SU-DHL-6 (cell line): ENCODE measurements at regions not wholly inside any gene's neighbourhood (a gene's known extent, or its start where the extent isn't known, plus 50 kb on each side); places are given as distances from the start of the nearest gene placed in this dataset.

Experiments
- H2AFZ ChIP-seq: fragments of 200-600 bp; sonication (generic); 2 replicates; pipeline ENCODE4 v1.6.1; 2014; ENCODE audit warnings: low read depth, mild to moderate bottlenecking, moderate library complexity, mixed read lengths, antibody characterized with exemption, low read length; ENCODE audit not compliant: severe bottlenecking
- H3F3A ChIP-seq: fragments of 200-600 bp; shearing (Covaris generic); 2 replicates; pipeline ENCODE4 v1.6.0; 2016; ENCODE audit warnings: antibody characterized with exemption, mild to moderate bottlenecking; ENCODE audit not compliant: insufficient read depth
- H3K27ac ChIP-seq: fragments of 200-600 bp; sonication (generic); 2 replicates; pipeline ENCODE4 v1.5.1; 2016; ENCODE audit warnings: low read depth, mild to moderate bottlenecking, low read length, moderate library complexity, mixed read lengths
- H3K27me3 ChIP-seq: fragments of 200-600 bp; sonication (generic), shearing (Covaris generic); 2 replicates; pipeline ENCODE4 v1.6.0; 2014; ENCODE audit warnings: mild to moderate bottlenecking, low read length
- H3K36me3 ChIP-seq: fragments of 200-600 bp; sonication (generic); 2 replicates; pipeline ENCODE4 v1.6.1; 2014; ENCODE audit warnings: mild to moderate bottlenecking, low read length, mixed read lengths
- H3K4me2 ChIP-seq: fragments of 300-600, 200-600 bp; shearing (Covaris generic), sonication (generic); 2 replicates; pipeline ENCODE4 v1.6.0; 2014; ENCODE audit warnings: low read length, low read depth, mild to moderate bottlenecking; ENCODE audit not compliant: poor library complexity, severe bottlenecking
- H3K4me3 ChIP-seq: fragments of 200-600 bp; sonication (generic); 2 replicates; pipeline ENCODE4 v1.5.1; 2014; ENCODE audit warnings: antibody characterized with exemption, low read length, mild to moderate bottlenecking, mixed read lengths; ENCODE audit not compliant: insufficient read depth, poor library complexity, severe bottlenecking
- H3K79me2 ChIP-seq: fragments of 200-600 bp; sonication (generic); 2 replicates; pipeline ENCODE4 v1.6.1; 2014; ENCODE audit warnings: mild to moderate bottlenecking, low read length, moderate library complexity; ENCODE audit not compliant: insufficient read depth
- H3K9ac ChIP-seq: fragments of 200-600 bp; sonication (generic); 2 replicates; pipeline ENCODE4 v1.7.0; 2014; ENCODE audit warnings: mild to moderate bottlenecking, low read length
- H3K9me2 ChIP-seq: fragments of 200-600 bp; sonication (generic); replicated peaks from 2 replicates; pipeline ENCODE4 v1.6.1; 2014; ENCODE audit warnings: low read length; ENCODE audit not compliant: insufficient read depth
- H3K9me3 ChIP-seq: fragments of 200-600 bp; sonication (generic); 2 replicates; pipeline ENCODE4 v1.6.1; 2014; ENCODE audit warnings: low read length, mixed read lengths; ENCODE audit not compliant: insufficient read depth
- H4K20me1 ChIP-seq: fragments of 200-600 bp; sonication (generic); 2 replicates; pipeline ENCODE4 v1.6.1; 2014; ENCODE audit warnings: low read depth, mild to moderate bottlenecking, antibody characterized with exemption, low read length, moderate library complexity, mixed read lengths
- CTCF ChIP-seq: fragments of 200-600 bp; sonication (generic); IDR thresholded peaks from one replicate; pipeline ENCODE4 v1.5.1; 2017; ENCODE audit warnings: antibody characterized with exemption, mild to moderate bottlenecking, low read length, moderate library complexity; ENCODE audit not compliant: insufficient read depth, poor library complexity, severe bottlenecking
- EZH2phosphoT487 ChIP-seq: fragments of 200-600 bp; sonication (generic), shearing (Covaris generic); conservative IDR thresholded peaks from 2 replicates; pipeline ENCODE4 v1.6.1; 2018; ENCODE audit warnings: mild to moderate bottlenecking, antibody characterized with exemption, low read length, moderate library complexity, mixed read lengths

- no peak overlapping the region for H3K4me2 ChIP-seq
- H3K4me3 ChIP-seq = no peak overlapping the region
- TF ChIP-seq CTCF (no peak), EZH2phosphoT487 (no peak)
- no peak overlapping the region for H3K27ac ChIP-seq
- H3K36me3 ChIP-seq = no peaks in the 10 kb centered on the region
- no peak overlapping the region for H2AFZ ChIP-seq
- H3K9me2 ChIP-seq = no peaks in the 10 kb centered on the region
- no peak overlapping the region for H3K9ac ChIP-seq
- H3K9me3 ChIP-seq = peaks cover 1% of the 10 kb centered on the region; the same call in 1 of the 2 replicates
- no peaks in the 10 kb centered on the region for H3K79me2 ChIP-seq
- no peaks in the 10 kb centered on the region for H3F3A ChIP-seq
- H3K27me3 ChIP-seq = no peaks in the 10 kb centered on the region
- H4K20me1 ChIP-seq = no peaks in the 10 kb centered on the region
Measured at GRCh38 chr14:61149896-61150295, 131.2 kb downstream of the TMEM30B start.

GRCh38 chr14:61148742-61149350 lies 132.3 kb downstream of the TMEM30B start:
- Histone ChIP-seq H3K4me2 (no peak overlapping the region), H3K79me2 (no peaks in the 10 kb centered on the region), H3K4me3 (no peak overlapping the region), H3K9ac (no peak overlapping the region), H3K27me3 (no peaks in the 10 kb centered on the region), H4K20me1 (no peaks in the 10 kb centered on the region), H2AFZ (no peak overlapping the region), H3K27ac (no peak overlapping the region), H3F3A (no peaks in the 10 kb centered on the region), H3K36me3 (no peaks in the 10 kb centered on the region), H3K9me2 (no peaks in the 10 kb centered on the region), H3K9me3 (peaks cover 12% of the 10 kb centered on the region; the same call in 1 of the 2 replicates)
- no peak for TF ChIP-seq CTCF
- TF ChIP-seq EZH2phosphoT487 = no peak

GRCh38 chr14:61147831-61148549 lies 133.1 kb downstream of the TMEM30B start:
- Histone ChIP-seq H3F3A (no peaks in the 10 kb centered on the region), H3K4me3 (no peak overlapping the region), H3K27ac (no peak overlapping the region), H3K4me2 (no peak overlapping the region), H3K9ac (no peak overlapping the region), H3K9me3 (peaks cover 14% of the 10 kb centered on the region; the same call in 1 of the 2 replicates), H4K20me1 (no peaks in the 10 kb centered on the region), H3K9me2 (no peaks in the 10 kb centered on the region), H3K36me3 (no peaks in the 10 kb centered on the region), H2AFZ (no peak overlapping the region), H3K79me2 (no peaks in the 10 kb centered on the region), H3K27me3 (no peaks in the 10 kb centered on the region)
- TF ChIP-seq CTCF (no peak), EZH2phosphoT487 (no peak)
